ENCODE measurements at regions not wholly inside any gene's neighbourhood (a gene's known extent, or its start where the extent isn't known, plus 50 kb on each side); places are given as distances from the start of the nearest gene placed in this dataset.

- no TSS peak for BruUV-seq (replicated peaks)
- Histone ChIP-seq H3K27ac (ENCODE audit: low read depth, low read length, poor library complexity, severe bottlenecking) (no peak overlapping the region), H3K36me3 (ENCODE audit: insufficient read depth, low read length, poor library complexity, severe bottlenecking) (no peaks in the 10 kb centered on the region), H3K27me3 (replicated peaks; ENCODE audit: insufficient read depth, low read depth, low read length, poor library complexity) (no peaks in the 10 kb centered on the region), H3K4me3 (ENCODE audit: low read depth, low read length, poor library complexity, severe bottlenecking) (no peak overlapping the region), H3K9me3 (ENCODE audit: low read depth, low read length, poor library complexity, severe bottlenecking) (no peaks in the 10 kb centered on the region), H3K4me1 (ENCODE audit: insufficient read depth, low read length, poor library complexity, severe bottlenecking) (no peaks in the 10 kb centered on the region)
- CTCF ChIA-PET = no interaction called here
- POLR2A ChIA-PET (ENCODE audit: low non-redundant PET) = no interaction called here
- intact Hi-C loops (cut with micrococcal nuclease; ENCODE audit: unreplicated experiment) = no loop called here
- DNase-seq (ENCODE audit: low spot score) = no peak
- TF ChIP-seq EZH2 (IDR thresholded peaks at IDR 0.05; ENCODE audit: borderline replicate concordance, low read depth, low read length, poor library complexity, severe bottlenecking) = no peak
- no peak for TF ChIP-seq CTCF (conservative IDR thresholded peaks at IDR 0.05; ENCODE audit: low read depth, low read length)
Observed at GRCh38 chr3:73681610-73682009, 56.9 kb upstream of the PDZRN3 start.

- Histone ChIP-seq H3K4me3 (ENCODE audit: low read depth, low read length, poor library complexity, severe bottlenecking) (no peak overlapping the region), H3K9me3 (ENCODE audit: low read depth, low read length, poor library complexity, severe bottlenecking) (no peaks in the 10 kb centered on the region), H3K27me3 (replicated peaks; ENCODE audit: insufficient read depth, low read depth, low read length, poor library complexity) (no peaks in the 10 kb centered on the region), H3K36me3 (ENCODE audit: insufficient read depth, low read length, poor library complexity, severe bottlenecking) (no peaks in the 10 kb centered on the region), H3K4me1 (ENCODE audit: insufficient read depth, low read length, poor library complexity, severe bottlenecking) (no peaks in the 10 kb centered on the region), H3K27ac (ENCODE audit: low read depth, low read length, poor library complexity, severe bottlenecking) (no peak overlapping the region)
- intact Hi-C loops (cut with micrococcal nuclease; ENCODE audit: unreplicated experiment) = no loop called here
- ChIA-PET POLR2A (ENCODE audit: low non-redundant PET) (no interaction called here), CTCF (no interaction called here)
- no TSS peak for BruUV-seq (replicated peaks)
- TF ChIP-seq EZH2 (IDR thresholded peaks at IDR 0.05; ENCODE audit: borderline replicate concordance, low read depth, low read length, poor library complexity, severe bottlenecking) (no peak), CTCF (conservative IDR thresholded peaks at IDR 0.05; ENCODE audit: low read depth, low read length) (no peak)
- no peak for DNase-seq (ENCODE audit: low spot score)
Observed at GRCh38 chr3:73681198-73681597, 56.5 kb upstream of the PDZRN3 start.

GRCh38 chr3:73680391-73681095 lies 55.8 kb upstream of the PDZRN3 start:
- TF ChIP-seq EZH2 (IDR thresholded peaks at IDR 0.05; ENCODE audit: borderline replicate concordance, low read depth, low read length, poor library complexity, severe bottlenecking) (no peak), CTCF (conservative IDR thresholded peaks at IDR 0.05; ENCODE audit: low read depth, low read length) (no peak)
- POLR2A ChIA-PET (ENCODE audit: low non-redundant PET) = no interaction called here
- BruUV-seq (replicated peaks) = no TSS peak
- no peak for DNase-seq (ENCODE audit: low spot score)
- H3K4me1 ChIP-seq (ENCODE audit: insufficient read depth, low read length, poor library complexity, severe bottlenecking) = no peaks in the 10 kb centered on the region
- H3K27me3 ChIP-seq (replicated peaks; ENCODE audit: insufficient read depth, low read depth, low read length, poor library complexity) = no peaks in the 10 kb centered on the region
- no peak overlapping the region for H3K27ac ChIP-seq (ENCODE audit: low read depth, low read length, poor library complexity, severe bottlenecking)
- CTCF ChIA-PET = no interaction called here
- intact Hi-C loops (cut with micrococcal nuclease; ENCODE audit: unreplicated experiment) = no loop called here
- no peaks in the 10 kb centered on the region for H3K9me3 ChIP-seq (ENCODE audit: low read depth, low read length, poor library complexity, severe bottlenecking)
- H3K4me3 ChIP-seq (ENCODE audit: low read depth, low read length, poor library complexity, severe bottlenecking) = no peak overlapping the region
- no peaks in the 10 kb centered on the region for H3K36me3 ChIP-seq (ENCODE audit: insufficient read depth, low read length, poor library complexity, severe bottlenecking)
